ENCODE measurements at regions not wholly inside any gene's neighbourhood (a gene's known extent, or its start where the extent isn't known, plus 50 kb on each side); places are given as distances from the start of the nearest gene placed in this dataset.

- DNase-seq (ENCODE audit: low spot score), result no peak
Observed at GRCh38 chr6:104614394-104614793, 245.3 kb downstream of the HACE1 start.

DNA sequence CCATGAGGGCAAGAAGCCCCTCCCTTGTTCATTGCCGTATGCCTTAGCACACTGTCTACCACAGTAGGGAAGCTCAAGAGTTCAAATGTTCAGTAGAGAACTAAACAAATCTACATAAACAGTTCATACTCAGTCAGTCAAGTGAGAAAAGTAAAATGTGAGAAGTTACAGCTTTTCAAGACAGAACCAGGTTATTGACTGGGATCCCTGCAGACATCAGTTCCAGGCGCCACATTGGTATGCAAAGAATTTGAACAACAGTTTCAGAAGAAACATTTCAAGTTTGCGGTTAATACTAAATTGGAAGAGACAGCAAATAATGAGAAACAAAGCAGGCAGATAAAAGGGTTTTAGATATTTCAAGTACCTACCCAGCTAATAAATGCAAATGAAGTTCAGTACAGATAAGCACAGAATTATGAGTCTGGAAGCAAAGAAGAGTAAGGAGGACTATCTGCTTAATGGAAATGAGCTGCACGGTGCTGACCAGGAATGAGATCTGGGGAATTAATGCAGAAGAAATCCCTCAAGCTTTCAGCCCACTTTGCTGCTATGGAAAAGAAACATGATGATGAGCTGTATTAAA is 246.2 kb downstream of the HACE1 start:
- no peak for DNase-seq (ENCODE audit: low spot score)

- no peak for DNase-seq (ENCODE audit: low spot score)
Observed at GRCh38 chr6:104612541-104612940, 247.2 kb downstream of the HACE1 start.

GRCh38 chr6:104608101-104608500 is 251.6 kb downstream of the HACE1 start:
- no peak for DNase-seq (ENCODE audit: low spot score)

DNA sequence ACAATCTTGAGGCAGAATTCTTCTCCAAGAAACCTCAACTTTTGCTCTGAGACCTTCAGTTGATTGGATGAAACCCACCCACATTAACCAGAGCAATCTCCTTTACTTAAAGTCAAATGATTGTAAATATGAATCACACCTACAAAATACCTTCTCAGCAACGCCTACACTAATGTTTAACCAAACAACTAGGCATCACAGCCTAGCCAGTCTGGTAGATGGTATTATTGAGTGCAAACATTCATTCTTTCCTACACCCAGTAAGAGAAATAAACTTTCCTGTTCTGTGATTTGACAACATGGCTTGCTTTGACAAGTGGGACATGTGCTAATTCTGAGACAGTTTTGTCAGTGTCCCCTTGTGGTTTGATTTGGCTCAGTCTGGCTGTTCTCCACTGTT is 252.2 kb downstream of the HACE1 start:
- DNase-seq (ENCODE audit: low spot score), result no peak

GRCh38 chr6:104606361-104606760 is 253.4 kb downstream of the HACE1 start:
- no peak for DNase-seq (ENCODE audit: low spot score)

GRCh38 chr6:104604685-104605084 is 255.0 kb downstream of the HACE1 start:
- DNase-seq (ENCODE audit: low spot score), result no peak

DNA sequence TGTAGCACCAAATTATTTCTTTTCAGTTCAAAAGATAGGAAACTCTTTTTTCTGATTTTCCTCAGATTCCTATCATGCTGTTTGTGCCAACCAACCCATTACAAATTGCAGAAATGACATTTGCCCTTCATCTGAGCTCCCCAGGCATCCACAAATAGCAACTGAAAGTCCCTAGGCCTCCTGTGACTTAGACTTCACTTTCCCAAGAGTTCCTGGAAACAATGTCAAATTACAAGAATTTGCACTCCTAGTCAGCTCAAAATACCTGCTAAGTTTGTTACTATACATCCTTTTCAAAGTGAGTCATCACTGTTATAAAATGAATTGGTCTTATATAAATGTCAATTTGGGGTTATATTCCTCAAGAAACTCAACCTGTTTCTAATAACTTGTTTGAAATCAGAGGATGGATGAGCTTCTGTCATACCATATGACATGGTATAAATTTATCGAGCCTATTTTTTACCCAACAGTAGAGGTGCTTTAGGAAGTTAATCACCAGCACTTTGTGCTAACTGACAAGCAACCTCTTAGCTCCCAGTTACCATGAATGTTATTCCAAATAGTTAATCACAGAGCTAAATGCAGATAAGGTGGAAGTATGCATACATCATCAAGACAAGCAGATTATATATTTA is 256.5 kb downstream of the HACE1 start:
- no peak for DNase-seq (ENCODE audit: low spot score)

DNA sequence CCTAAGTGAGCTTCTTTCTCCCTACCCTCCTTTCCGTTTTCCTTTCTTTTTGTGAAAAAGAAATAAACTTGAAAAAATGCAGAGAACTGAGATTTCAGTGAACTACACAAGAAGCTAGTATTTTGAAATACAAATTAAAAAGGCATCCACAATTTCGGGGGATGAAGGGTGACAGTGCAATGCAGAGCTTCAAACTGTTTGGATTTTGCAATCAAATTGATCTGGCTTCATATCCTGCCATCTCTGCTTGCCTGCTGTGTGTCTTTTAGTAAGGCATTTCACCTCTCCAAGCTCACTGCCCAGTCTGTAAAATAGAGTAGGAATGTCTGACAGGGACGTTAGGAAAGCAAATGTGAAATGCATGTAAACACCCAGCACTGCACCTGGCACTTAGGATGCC is 258.0 kb downstream of the HACE1 start:
- no peak for DNase-seq (ENCODE audit: low spot score)

GRCh38 chr6:104601131-104601651 is 258.5 kb downstream of the HACE1 start:
- no peak for DNase-seq (ENCODE audit: low spot score)

GRCh38 chr6:104600639-104600931 is 259.1 kb downstream of the HACE1 start:
- no peak for DNase-seq (ENCODE audit: low spot score)

- no peak for DNase-seq (ENCODE audit: low spot score)
Observed at GRCh38 chr6:104599821-104600638, 259.7 kb downstream of the HACE1 start.

- DNase-seq (ENCODE audit: low spot score), result no peak
Observed at GRCh38 chr6:104597541-104598050, 262.1 kb downstream of the HACE1 start.

GRCh38 chr6:104596091-104596490 is 263.6 kb downstream of the HACE1 start:
- no peak for DNase-seq (ENCODE audit: low spot score)

- DNase-seq (ENCODE audit: low spot score), result no peak
Observed at GRCh38 chr6:104595311-104595820, 264.4 kb downstream of the HACE1 start.

- DNase-seq (ENCODE audit: low spot score), result no peak
Observed at GRCh38 chr6:104591573-104592334, 268.0 kb downstream of the HACE1 start.

DNA sequence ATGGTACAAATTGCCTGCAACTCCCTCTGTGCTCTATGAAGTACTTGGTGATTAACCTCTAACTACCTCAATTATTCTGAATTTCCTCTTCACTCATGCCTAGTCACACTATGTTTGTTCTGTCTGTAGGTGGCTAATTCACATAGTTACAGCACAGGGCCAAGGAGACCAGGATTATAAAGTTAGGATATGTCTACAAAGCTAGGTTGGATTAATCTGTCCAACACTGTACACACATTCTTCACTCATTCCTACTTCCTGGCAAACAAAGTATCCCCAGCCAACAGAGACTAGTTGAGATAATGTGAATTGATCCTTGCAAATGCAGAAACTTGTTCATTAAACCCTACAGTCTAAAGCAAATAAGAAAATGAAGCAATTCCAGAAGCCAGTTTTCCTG is 269.8 kb downstream of the HACE1 start:
- DNase-seq (ENCODE audit: low spot score), result no peak

GRCh38 chr6:104585646-104586045 is 274.1 kb downstream of the HACE1 start:
- no peak for DNase-seq (ENCODE audit: low spot score)

DNA sequence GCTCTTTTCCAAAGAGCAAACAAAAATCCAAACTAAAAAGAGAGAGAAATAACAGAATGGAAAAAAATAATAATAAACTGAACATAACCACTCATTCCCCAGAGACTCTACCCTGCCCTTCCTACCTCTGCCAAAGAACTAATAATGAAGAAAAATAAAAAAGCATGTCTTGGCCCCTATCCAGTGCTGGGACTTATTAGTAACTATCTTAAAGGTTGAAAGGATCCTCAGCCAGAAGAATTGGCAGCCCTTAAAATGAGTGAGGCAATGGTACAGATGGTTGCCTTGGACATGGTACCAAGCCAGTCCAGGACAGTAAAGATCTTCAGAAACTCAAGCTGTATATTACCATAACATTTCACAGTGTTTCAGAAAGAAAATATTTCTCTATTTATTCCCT is 279.3 kb downstream of the HACE1 start:
- DNase-seq (ENCODE audit: low spot score), result no peak

- no peak for DNase-seq (ENCODE audit: low spot score)
Observed at GRCh38 chr6:104579310-104579863, 280.3 kb downstream of the HACE1 start.

DNA sequence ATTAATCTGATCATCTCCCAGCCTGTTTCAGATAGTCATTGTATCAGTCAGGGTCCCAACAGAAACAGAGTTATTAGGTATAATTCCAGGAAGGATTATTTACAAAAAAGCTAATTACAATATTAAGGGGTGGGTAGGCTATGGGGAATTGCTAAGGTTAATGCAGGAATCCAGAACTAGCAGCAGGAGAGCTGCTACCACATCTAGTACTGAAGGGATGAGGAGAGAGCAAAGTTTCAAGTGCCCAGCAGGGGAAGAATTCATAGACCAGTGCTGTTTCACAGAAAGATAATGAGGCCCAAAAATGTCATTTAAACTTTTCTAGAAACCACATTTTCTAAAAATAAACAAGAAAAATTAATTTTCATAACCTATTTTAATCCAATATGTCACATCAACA is 284.2 kb downstream of the HACE1 start:
- DNase-seq (ENCODE audit: low spot score), result no peak
